ENCODE measurements at regions not wholly inside any gene's neighbourhood (a gene's known extent, or its start where the extent isn't known, plus 50 kb on each side); places are given as distances from the start of the nearest gene placed in this dataset.

GRCh38 chrY:7458301-7459078 lies 546.9 kb upstream of the AMELY start:
- H3K4me3 ChIP-seq (replicated peaks in 1 of 2; ENCODE audit: low read depth in 2 of 2, low read length in 2 of 2), result no peak overlapping the region
- no peak for TF ChIP-seq CTCF (IDR thresholded peaks at IDR 0.05; ENCODE audit: low read depth, low read length)
- DNase-seq (ENCODE audit: low read depth in 2 of 2), result peak; percentile 78 to 90

GRCh38 chrY:7457286-7458015 lies 545.9 kb upstream of the AMELY start:
- peak; percentile 82 to 91 for DNase-seq (ENCODE audit: low read depth in 2 of 2)
- H3K4me3 ChIP-seq (replicated peaks in 1 of 2; ENCODE audit: low read depth in 2 of 2, low read length in 2 of 2), result no peak overlapping the region
- TF ChIP-seq CTCF (IDR thresholded peaks at IDR 0.05; ENCODE audit: low read depth, low read length), result no peak

GRCh38 chrY:7455626-7456025 lies 544.1 kb upstream of the AMELY start:
- H3K4me3 ChIP-seq (replicated peaks in 1 of 2; ENCODE audit: low read depth in 2 of 2, low read length in 2 of 2), result no peak overlapping the region
- DNase-seq (ENCODE audit: low read depth in 2 of 2), result peak; percentile 62 to 89
- no peak for TF ChIP-seq CTCF (IDR thresholded peaks at IDR 0.05; ENCODE audit: low read depth, low read length)

- TF ChIP-seq CTCF (IDR thresholded peaks at IDR 0.05; ENCODE audit: low read depth, low read length), result no peak
- H3K4me3 ChIP-seq (replicated peaks in 1 of 2; ENCODE audit: low read depth in 2 of 2, low read length in 2 of 2), result no peak overlapping the region
- peak in 1 of 2 donors; percentile 61 for DNase-seq (ENCODE audit: low read depth in 2 of 2)
Observed at GRCh38 chrY:7453336-7453735, 541.8 kb upstream of the AMELY start.

- no peak overlapping the region for H3K4me3 ChIP-seq (replicated peaks in 1 of 2; ENCODE audit: low read depth in 2 of 2, low read length in 2 of 2)
- TF ChIP-seq CTCF (IDR thresholded peaks at IDR 0.05; ENCODE audit: low read depth, low read length), result no peak
- no peak for DNase-seq (ENCODE audit: low read depth in 2 of 2)
Observed at GRCh38 chrY:7452246-7452645, 540.7 kb upstream of the AMELY start.

GRCh38 chrY:7449860-7450259 lies 538.3 kb upstream of the AMELY start:
- no peak for DNase-seq (ENCODE audit: low read depth in 2 of 2)
- no peak for TF ChIP-seq CTCF (IDR thresholded peaks at IDR 0.05; ENCODE audit: low read depth, low read length)
- H3K4me3 ChIP-seq (replicated peaks in 1 of 2; ENCODE audit: low read depth in 2 of 2, low read length in 2 of 2), result no peak overlapping the region
